ENCODE measurements at regions not wholly inside any gene's neighbourhood (a gene's known extent, or its start where the extent isn't known, plus 50 kb on each side); places are given as distances from the start of the nearest gene placed in this dataset.

- no peak for TF ChIP-seq SP1 (IDR thresholded peaks at IDR 0.05)
- no peak for TF ChIP-seq SUZ12 (IDR thresholded peaks at IDR 0.05)
Observed at GRCh38 chr6:71579902-71580301, 291.3 kb downstream of the OGFRL1 start.
